ENCODE measurements at regions not wholly inside any gene's neighbourhood (a gene's known extent, or its start where the extent isn't known, plus 50 kb on each side); places are given as distances from the start of the nearest gene placed in this dataset.

GRCh38 chr1:10895621-10896020 lies 99.2 kb upstream of the CASZ1 start:
- no peaks in the 10 kb centered on the region for H3K9me3 Mint-ChIP-seq (ENCODE audit: unreplicated experiment)
- no peak for DNase-seq (ENCODE audit: low spot score)
- H3K4me3 Mint-ChIP-seq (ENCODE audit: unreplicated experiment), result no peak overlapping the region
- H3K27me3 Mint-ChIP-seq (ENCODE audit: unreplicated experiment), result peaks cover 11% of the 10 kb centered on the region
- H3K27ac Mint-ChIP-seq (ENCODE audit: unreplicated experiment), result no peak overlapping the region
- no peak for TF ChIP-seq CTCF (IDR thresholded peaks at IDR 0.05; ENCODE audit: unreplicated experiment)
- H3K36me3 Mint-ChIP-seq (ENCODE audit: low read depth, unreplicated experiment), result no peaks in the 10 kb centered on the region
- H3K4me1 Mint-ChIP-seq (ENCODE audit: unreplicated experiment), result peaks cover 11% of the 10 kb centered on the region

- no peak for DNase-seq (ENCODE audit: low spot score)
- no peak overlapping the region for H3K27ac Mint-ChIP-seq (ENCODE audit: unreplicated experiment)
- no peaks in the 10 kb centered on the region for H3K36me3 Mint-ChIP-seq (ENCODE audit: low read depth, unreplicated experiment)
- TF ChIP-seq CTCF (IDR thresholded peaks at IDR 0.05; ENCODE audit: unreplicated experiment), result no peak
- no peaks in the 10 kb centered on the region for H3K9me3 Mint-ChIP-seq (ENCODE audit: unreplicated experiment)
- H3K4me1 Mint-ChIP-seq (ENCODE audit: unreplicated experiment), result peaks cover 11% of the 10 kb centered on the region
- H3K27me3 Mint-ChIP-seq (ENCODE audit: unreplicated experiment), result peaks cover 11% of the 10 kb centered on the region
- no peak overlapping the region for H3K4me3 Mint-ChIP-seq (ENCODE audit: unreplicated experiment)
Measured at GRCh38 chr1:10896673-10897072, 100.2 kb upstream of the CASZ1 start.

- Mint-ChIP-seq H3K36me3 (ENCODE audit: low read depth, unreplicated experiment) (no peaks in the 10 kb centered on the region), H3K9me3 (ENCODE audit: unreplicated experiment) (no peaks in the 10 kb centered on the region), H3K27ac (ENCODE audit: unreplicated experiment) (no peak overlapping the region), H3K4me3 (ENCODE audit: unreplicated experiment) (no peak overlapping the region), H3K4me1 (ENCODE audit: unreplicated experiment) (peaks cover 13% of the 10 kb centered on the region), H3K27me3 (ENCODE audit: unreplicated experiment) (peaks cover 7% of the 10 kb centered on the region)
- DNase-seq (ENCODE audit: low spot score), result no peak
- no peak for TF ChIP-seq CTCF (IDR thresholded peaks at IDR 0.05; ENCODE audit: unreplicated experiment)
Measured at GRCh38 chr1:10897321-10897980, 101.0 kb upstream of the CASZ1 start.

GRCh38 chr1:10897981-10898728 lies 101.7 kb upstream of the CASZ1 start:
- H3K27me3 Mint-ChIP-seq (ENCODE audit: unreplicated experiment), result peaks cover 7% of the 10 kb centered on the region
- no peak overlapping the region for H3K27ac Mint-ChIP-seq (ENCODE audit: unreplicated experiment)
- no peak overlapping the region for H3K4me3 Mint-ChIP-seq (ENCODE audit: unreplicated experiment)
- H3K9me3 Mint-ChIP-seq (ENCODE audit: unreplicated experiment), result no peaks in the 10 kb centered on the region
- peaks cover 13% of the 10 kb centered on the region for H3K4me1 Mint-ChIP-seq (ENCODE audit: unreplicated experiment)
- DNase-seq (ENCODE audit: low spot score), result no peak
- no peaks in the 10 kb centered on the region for H3K36me3 Mint-ChIP-seq (ENCODE audit: low read depth, unreplicated experiment)
- no peak for TF ChIP-seq CTCF (IDR thresholded peaks at IDR 0.05; ENCODE audit: unreplicated experiment)

GRCh38 chr1:10898921-10899320 lies 102.5 kb upstream of the CASZ1 start:
- TF ChIP-seq CTCF (IDR thresholded peaks at IDR 0.05; ENCODE audit: unreplicated experiment), result no peak
- Mint-ChIP-seq H3K27me3 (ENCODE audit: unreplicated experiment) (peaks cover 7% of the 10 kb centered on the region), H3K27ac (ENCODE audit: unreplicated experiment) (no peak overlapping the region), H3K36me3 (ENCODE audit: low read depth, unreplicated experiment) (no peaks in the 10 kb centered on the region), H3K4me3 (ENCODE audit: unreplicated experiment) (no peak overlapping the region), H3K9me3 (ENCODE audit: unreplicated experiment) (no peaks in the 10 kb centered on the region), H3K4me1 (ENCODE audit: unreplicated experiment) (peaks cover 13% of the 10 kb centered on the region)
- DNase-seq (ENCODE audit: low spot score), result no peak

Measured in endothelial cell (in vitro differentiated cells).